ENCODE measurements at regions not wholly inside any gene's neighbourhood (a gene's known extent, or its start where the extent isn't known, plus 50 kb on each side); places are given as distances from the start of the nearest gene placed in this dataset.

DNA sequence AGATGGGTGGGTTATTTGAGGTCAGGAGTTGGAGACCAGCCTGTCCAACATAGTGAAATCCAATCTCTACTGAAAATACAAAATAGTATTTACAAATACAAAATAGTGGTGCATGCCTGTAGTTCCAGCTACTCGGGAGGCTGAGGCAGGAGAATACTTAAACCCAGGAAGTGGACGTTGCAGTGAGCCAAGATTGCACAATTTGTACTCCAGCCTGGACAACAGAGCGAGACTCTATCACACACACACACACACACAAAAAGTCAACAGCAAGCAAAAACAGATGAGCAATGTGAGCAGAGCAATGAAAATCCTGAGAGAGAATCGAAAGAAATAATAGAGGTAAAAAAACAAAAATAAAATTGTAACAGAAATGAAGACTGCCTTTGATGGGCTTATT lies 168.8 kb downstream of the PCDH18 start:
- no peak for TF ChIP-seq CTCF (IDR thresholded peaks at IDR 0.05 in 4 of 5, conservative IDR thresholded peaks at IDR 0.05 in 1 of 5)
- no peak for TF ChIP-seq POLR2A (IDR thresholded peaks at IDR 0.05)
